Stimulated activated naive CD8-positive, alpha-beta T cell treated with anti-CD3 and anti-CD28 coated beads, Interleukin-15, Interleukin-2, amounts not matched to agents 100 ng/mL and 50 ng/mL, for 24 hours (primary cell): ENCODE measurements at regions not wholly inside any gene's neighbourhood (a gene's known extent, or its start where the extent isn't known, plus 50 kb on each side); places are given as distances from the start of the nearest gene placed in this dataset.
A peak's percentile ranks its signal among the peaks of the same experiment; 100 is the strongest.
"Not testable (repeated sequence)": the region's sequence is repeated elsewhere in the genome, so short reads cannot be mapped to it uniquely, and the experiment has no call there.

Experiments
- H3K27ac Mint-ChIP-seq: one replicate; pipeline ENCODE4 v1.8.0; 2021; ENCODE audit warnings: mild to moderate bottlenecking, mixed read lengths
- H3K27me3 Mint-ChIP-seq: one replicate; pipeline ENCODE4 v1.8.0; 2021; ENCODE audit warnings: mixed read lengths
- H3K36me3 Mint-ChIP-seq: one replicate; pipeline ENCODE4 v1.8.0; 2021; ENCODE audit warnings: low read depth, mixed read lengths
- H3K4me1 Mint-ChIP-seq: one replicate; pipeline ENCODE4 v1.8.0; 2021; ENCODE audit warnings: low read depth, mixed read lengths
- H3K4me3 Mint-ChIP-seq: one replicate; pipeline ENCODE4 v1.8.0; 2021; ENCODE audit warnings: mild to moderate bottlenecking, mixed read lengths
- H3K9me3 Mint-ChIP-seq: one replicate; pipeline ENCODE4 v1.8.0; 2021; ENCODE audit warnings: mixed read lengths

GRCh38 chr20:53828088-53828681, 234.5 kb upstream of the ZNF217 start:
- no peaks in the 10 kb centered on the region for H3K36me3 Mint-ChIP-seq
- peaks cover 7% of the 10 kb centered on the region for H3K9me3 Mint-ChIP-seq
- peaks cover 62% of the 10 kb centered on the region for H3K4me1 Mint-ChIP-seq
- H3K4me3 Mint-ChIP-seq = peak overlapping the region; percentile 89
- peak overlapping the region; percentile 98 for H3K27ac Mint-ChIP-seq
- no peaks in the 10 kb centered on the region for H3K27me3 Mint-ChIP-seq

GRCh38 chr20:53827292-53828087, 233.9 kb upstream of the ZNF217 start:
- H3K4me1 Mint-ChIP-seq = peaks cover 62% of the 10 kb centered on the region
- H3K9me3 Mint-ChIP-seq = peaks cover 4% of the 10 kb centered on the region
- no peak overlapping the region for H3K4me3 Mint-ChIP-seq
- H3K27me3 Mint-ChIP-seq = no peaks in the 10 kb centered on the region
- no peaks in the 10 kb centered on the region for H3K36me3 Mint-ChIP-seq
- H3K27ac Mint-ChIP-seq = peak overlapping the region; percentile 98

- peaks cover 56% of the 10 kb centered on the region for H3K4me1 Mint-ChIP-seq
- peak overlapping the region; percentile 52 for H3K27ac Mint-ChIP-seq
- H3K36me3 Mint-ChIP-seq = no peaks in the 10 kb centered on the region
- no peak overlapping the region for H3K4me3 Mint-ChIP-seq
- H3K9me3 Mint-ChIP-seq = no peaks in the 10 kb centered on the region
- no peaks in the 10 kb centered on the region for H3K27me3 Mint-ChIP-seq
Observed at GRCh38 chr20:53826597-53827291, 233.1 kb upstream of the ZNF217 start.

GRCh38 chr20:53826090-53826489, 232.5 kb upstream of the ZNF217 start:
- Mint-ChIP-seq H3K9me3 (no peaks in the 10 kb centered on the region), H3K27ac (no peak overlapping the region), H3K36me3 (no peaks in the 10 kb centered on the region), H3K4me1 (peaks cover 53% of the 10 kb centered on the region), H3K4me3 (no peak overlapping the region), H3K27me3 (no peaks in the 10 kb centered on the region)

- no peak overlapping the region for H3K27ac Mint-ChIP-seq
- no peaks in the 10 kb centered on the region for H3K27me3 Mint-ChIP-seq
- H3K4me3 Mint-ChIP-seq = no peak overlapping the region
- no peaks in the 10 kb centered on the region for H3K36me3 Mint-ChIP-seq
- no peaks in the 10 kb centered on the region for H3K9me3 Mint-ChIP-seq
- H3K4me1 Mint-ChIP-seq = peaks cover 45% of the 10 kb centered on the region
Observed at GRCh38 chr20:53825282-53825681, 231.6 kb upstream of the ZNF217 start.

GRCh38 chr20:53824779-53825178, 231.1 kb upstream of the ZNF217 start:
- Mint-ChIP-seq H3K36me3 (no peaks in the 10 kb centered on the region), H3K4me3 (no peak overlapping the region), H3K27me3 (no peaks in the 10 kb centered on the region), H3K27ac (no peak overlapping the region), H3K9me3 (no peaks in the 10 kb centered on the region), H3K4me1 (peaks cover 40% of the 10 kb centered on the region)

- Mint-ChIP-seq H3K36me3 (no peaks in the 10 kb centered on the region), H3K27ac (no peak overlapping the region), H3K4me1 (peaks cover 26% of the 10 kb centered on the region), H3K9me3 (no peaks in the 10 kb centered on the region), H3K4me3 (no peak overlapping the region), H3K27me3 (no peaks in the 10 kb centered on the region)
Observed at GRCh38 chr20:53823121-53823764, 229.6 kb upstream of the ZNF217 start.

GRCh38 chr20:53822534-53822933, 228.9 kb upstream of the ZNF217 start:
- H3K4me1 Mint-ChIP-seq = peaks cover 23% of the 10 kb centered on the region
- H3K27ac Mint-ChIP-seq = no peak overlapping the region
- H3K27me3 Mint-ChIP-seq = no peaks in the 10 kb centered on the region

GRCh38 chr20:53819973-53820451, 226.4 kb upstream of the ZNF217 start:
- H3K9me3 Mint-ChIP-seq = no peaks in the 10 kb centered on the region
- H3K27me3 Mint-ChIP-seq = no peaks in the 10 kb centered on the region
- no peaks in the 10 kb centered on the region for H3K36me3 Mint-ChIP-seq
- no peak overlapping the region for H3K4me3 Mint-ChIP-seq
- H3K27ac Mint-ChIP-seq = no peak overlapping the region
- peaks cover 19% of the 10 kb centered on the region for H3K4me1 Mint-ChIP-seq

More at GRCh38 chr20:53822534-53822933, 228.9 kb upstream of the ZNF217 start:
- Mint-ChIP-seq H3K4me3 (no peak overlapping the region), H3K36me3 (no peaks in the 10 kb centered on the region), H3K9me3 (no peaks in the 10 kb centered on the region)

GRCh38 chr20:53818457-53819177, 225.0 kb upstream of the ZNF217 start:
- Mint-ChIP-seq H3K4me1 (peaks cover 30% of the 10 kb centered on the region), H3K36me3 (no peaks in the 10 kb centered on the region), H3K4me3 (no peak overlapping the region), H3K9me3 (no peaks in the 10 kb centered on the region), H3K27ac (peak overlapping the region; percentile 1), H3K27me3 (no peaks in the 10 kb centered on the region)

- H3K27ac Mint-ChIP-seq, H3K36me3 Mint-ChIP-seq, H3K9me3 Mint-ChIP-seq, H3K4me3 Mint-ChIP-seq, H3K27me3 Mint-ChIP-seq: not testable (repeated sequence)
- peaks cover 30% of the 10 kb centered on the region for H3K4me1 Mint-ChIP-seq
Observed at GRCh38 chr20:53817513-53817912, 223.9 kb upstream of the ZNF217 start.

- peaks cover 30% of the 10 kb centered on the region for H3K4me1 Mint-ChIP-seq
- H3K9me3 Mint-ChIP-seq = no peaks in the 10 kb centered on the region
- no peak overlapping the region for H3K27ac Mint-ChIP-seq
- no peaks in the 10 kb centered on the region for H3K36me3 Mint-ChIP-seq
- H3K4me3 Mint-ChIP-seq = no peak overlapping the region
- H3K27me3 Mint-ChIP-seq = no peaks in the 10 kb centered on the region
Observed at GRCh38 chr20:53816872-53817398, 223.3 kb upstream of the ZNF217 start.

- Mint-ChIP-seq H3K9me3 (no peaks in the 10 kb centered on the region), H3K36me3 (no peaks in the 10 kb centered on the region), H3K4me3 (no peak overlapping the region), H3K27ac (peak overlapping the region; percentile 18), H3K27me3 (no peaks in the 10 kb centered on the region), H3K4me1 (peaks cover 30% of the 10 kb centered on the region)
Observed at GRCh38 chr20:53815509-53815908, 221.9 kb upstream of the ZNF217 start.

GRCh38 chr20:53814060-53814459, 220.4 kb upstream of the ZNF217 start:
- no peaks in the 10 kb centered on the region for H3K9me3 Mint-ChIP-seq
- H3K27ac Mint-ChIP-seq = no peak overlapping the region
- H3K4me1 Mint-ChIP-seq = peaks cover 30% of the 10 kb centered on the region
- H3K4me3 Mint-ChIP-seq = no peak overlapping the region
- H3K27me3 Mint-ChIP-seq = no peaks in the 10 kb centered on the region
- H3K36me3 Mint-ChIP-seq = no peaks in the 10 kb centered on the region
